H1 (cell line): ENCODE measurements at regions not wholly inside any gene's neighbourhood (a gene's known extent, or its start where the extent isn't known, plus 50 kb on each side); places are given as distances from the start of the nearest gene placed in this dataset.

Source experiments
- CHD2 ChIP-seq: IDR thresholded peaks from 2 replicates; pipeline ENCODE4 v1.6.1; 2012; ENCODE audit warnings: low read length, improper control_type of control experiment
- POLR2A ChIP-seq, 2 experiments: IDR thresholded peaks; 1 replicate in 1 of 2; 2 replicates in 1 of 2; pipeline ENCODE4 v1.6.1; 2011; ENCODE audit warnings: low read depth in 2 of 2, low read length in 2 of 2, mild to moderate bottlenecking in 2 of 2; ENCODE audit errors: control extremely low read depth in 1 of 2
- TEAD4 ChIP-seq: IDR thresholded peaks from 2 replicates; pipeline ENCODE4 v1.6.1; 2012; ENCODE audit warnings: low read depth, low read length, inconsistent platforms, mixed read lengths

- TF ChIP-seq TEAD4 (no peak), POLR2A (IDR thresholded peaks at IDR 0.05; ENCODE audit: control extremely low read depth in 1 of 2, low read depth in 2 of 2, low read length in 2 of 2) (no peak), CHD2 (no peak)
Measured at GRCh38 chr7:93810561-93810960, 80.0 kb downstream of the TFPI2 start (continued).
